Stimulated activated CD8-positive, alpha-beta memory T cell treated with anti-CD3 and anti-CD28 coated beads, Interleukin-12 subunit alpha, Interleukin-12 subunit beta, amount 100 ng/mL, for 24 hours (primary cell): ENCODE measurements at regions not wholly inside any gene's neighbourhood (a gene's known extent, or its start where the extent isn't known, plus 50 kb on each side); places are given as distances from the start of the nearest gene placed in this dataset.

ENCODE experiments used
- DNase-seq: peaks from one replicate; pipeline ENCODE4 v3.0.0-alpha.2; 2020; ENCODE audit errors: extremely low read depth

DNA sequence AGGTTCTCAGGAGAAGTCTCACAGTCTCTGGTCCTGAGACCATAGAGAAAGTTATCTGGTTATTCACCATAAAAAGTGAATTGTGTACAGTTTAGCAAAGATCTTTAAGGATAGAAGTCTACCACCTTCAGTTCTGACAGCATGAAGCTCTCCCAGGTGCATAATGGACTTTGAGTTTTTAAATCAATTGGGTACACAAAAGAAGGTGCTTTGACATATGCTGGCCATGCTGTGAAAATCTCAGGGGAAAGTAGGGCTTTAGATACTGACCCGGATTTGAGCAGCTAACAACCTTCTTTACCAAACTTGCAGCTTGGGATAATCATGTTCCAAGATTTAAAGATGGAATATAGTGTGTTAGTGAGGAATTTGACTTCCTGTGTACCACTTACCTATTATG, 264.2 kb downstream of the ZSWIM6 start:
- no peak for DNase-seq

DNA sequence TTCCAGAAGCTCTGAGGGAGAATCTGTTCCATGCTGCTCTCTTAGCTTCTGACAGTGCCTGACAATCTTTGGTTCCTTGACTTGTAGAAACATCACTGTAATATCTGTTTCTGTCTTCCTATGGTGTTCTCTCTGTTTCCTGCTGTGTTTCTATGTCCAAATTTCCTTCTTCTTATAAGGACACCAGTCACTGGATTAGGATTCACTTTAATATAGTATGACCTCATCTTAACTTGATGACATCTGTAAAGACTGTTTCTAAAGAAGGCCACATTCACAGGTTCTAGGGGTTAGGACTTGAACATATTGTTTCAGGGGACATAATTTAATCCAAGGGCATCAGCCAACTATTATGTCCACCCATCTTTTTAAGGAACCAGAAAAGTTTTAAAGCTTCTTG, 265.6 kb downstream of the ZSWIM6 start:
- no peak for DNase-seq

DNA sequence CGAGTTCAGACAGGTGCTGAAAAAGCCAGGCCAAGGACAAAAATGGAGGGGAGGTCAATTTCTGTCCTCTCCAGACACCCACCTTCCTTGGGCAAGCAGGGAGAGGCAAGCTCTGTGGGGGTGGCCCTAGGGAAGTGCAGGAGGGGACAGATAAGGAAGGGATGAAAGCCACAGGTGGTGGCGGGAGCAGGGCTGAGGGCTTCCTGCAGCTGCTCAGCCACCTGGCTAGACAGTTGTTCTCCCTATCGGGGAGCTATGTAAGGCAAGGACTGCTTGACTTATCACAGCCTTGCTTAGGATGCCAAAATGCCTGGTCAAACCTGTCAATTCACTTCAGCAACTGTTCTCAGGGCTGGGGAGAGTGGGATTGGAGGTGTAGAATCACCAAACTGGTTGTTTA, 266.1 kb downstream of the ZSWIM6 start:
- no peak for DNase-seq

DNA sequence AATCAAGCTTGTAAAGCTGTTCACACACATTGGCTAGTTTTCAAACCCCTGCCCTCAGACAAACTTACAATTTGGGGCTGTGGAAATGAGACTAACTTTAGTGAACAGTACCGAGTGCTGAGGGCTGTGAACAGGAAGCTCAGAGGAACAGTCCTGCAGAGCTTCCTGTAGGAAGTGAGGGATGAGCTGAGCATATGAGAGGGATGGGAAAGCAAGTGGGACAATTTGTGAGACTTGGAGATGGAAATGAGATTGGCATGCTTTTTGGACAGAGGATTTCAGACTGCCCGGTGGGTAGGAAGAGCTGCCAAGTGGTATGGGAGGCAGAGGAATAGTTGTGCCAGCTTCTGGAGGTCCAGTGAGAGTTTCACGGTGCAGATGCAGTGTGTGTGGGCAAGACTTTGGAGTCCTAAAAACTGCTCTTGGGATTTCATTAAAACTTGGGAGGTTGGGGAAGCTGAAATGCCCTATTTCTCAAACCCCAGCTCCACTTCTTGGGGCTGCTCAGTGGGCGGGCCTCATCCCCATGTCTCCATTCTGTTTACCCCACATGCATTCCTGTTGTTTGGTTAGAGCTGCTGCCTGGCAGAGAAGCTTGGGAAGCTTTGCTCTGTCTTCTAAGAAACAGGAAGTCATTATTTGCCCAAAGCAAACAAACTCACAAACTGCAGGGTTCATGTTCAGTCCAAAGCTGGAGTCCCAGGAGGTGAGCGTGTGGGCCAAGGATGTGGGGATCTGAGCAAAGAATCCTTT, 267.5 kb downstream of the ZSWIM6 start:
- DNase-seq: no peak

DNA sequence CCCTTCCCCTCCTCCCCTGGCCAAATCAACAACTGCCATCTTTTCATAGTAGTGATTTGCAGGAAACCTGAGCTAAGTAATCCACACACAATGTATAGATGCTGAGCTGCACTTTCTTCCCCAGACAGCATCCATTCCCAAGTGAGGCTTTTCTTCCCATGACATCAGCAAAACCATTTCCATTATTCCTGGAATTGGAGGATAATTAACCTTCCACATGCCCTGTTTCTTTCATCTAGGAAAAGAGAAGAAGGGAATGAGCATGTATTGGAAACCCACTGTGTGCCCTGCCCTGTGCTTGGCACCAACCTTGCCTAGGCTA, 268.0 kb downstream of the ZSWIM6 start:
- no peak for DNase-seq

DNA sequence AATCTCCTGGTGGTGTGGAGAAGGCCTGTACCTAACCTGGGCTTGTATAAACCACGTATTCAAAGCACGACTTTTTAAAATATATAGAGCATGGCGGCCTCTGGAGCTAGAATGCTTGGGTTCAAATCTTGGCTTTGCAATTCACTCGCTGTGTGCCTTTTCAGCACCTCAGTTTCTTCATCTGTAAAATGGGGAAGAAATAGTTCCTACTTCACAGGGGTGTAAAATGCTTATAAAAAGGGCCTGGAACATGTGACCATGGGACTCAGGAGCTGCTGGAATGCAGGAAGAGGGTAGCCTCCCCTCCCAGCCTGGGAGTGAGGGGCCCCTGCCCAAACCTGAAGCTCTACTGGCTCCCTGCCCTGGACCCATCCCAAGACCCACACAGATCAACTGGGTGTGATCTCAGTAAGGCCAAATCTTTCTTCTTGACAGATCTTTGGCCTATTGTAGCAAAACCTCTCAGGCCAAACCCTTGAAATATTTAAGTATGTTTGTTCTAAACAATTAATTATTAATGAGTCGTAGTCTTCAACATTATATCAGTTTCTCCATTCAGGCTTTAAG, 269.0 kb downstream of the ZSWIM6 start:
- DNase-seq: no peak

DNA sequence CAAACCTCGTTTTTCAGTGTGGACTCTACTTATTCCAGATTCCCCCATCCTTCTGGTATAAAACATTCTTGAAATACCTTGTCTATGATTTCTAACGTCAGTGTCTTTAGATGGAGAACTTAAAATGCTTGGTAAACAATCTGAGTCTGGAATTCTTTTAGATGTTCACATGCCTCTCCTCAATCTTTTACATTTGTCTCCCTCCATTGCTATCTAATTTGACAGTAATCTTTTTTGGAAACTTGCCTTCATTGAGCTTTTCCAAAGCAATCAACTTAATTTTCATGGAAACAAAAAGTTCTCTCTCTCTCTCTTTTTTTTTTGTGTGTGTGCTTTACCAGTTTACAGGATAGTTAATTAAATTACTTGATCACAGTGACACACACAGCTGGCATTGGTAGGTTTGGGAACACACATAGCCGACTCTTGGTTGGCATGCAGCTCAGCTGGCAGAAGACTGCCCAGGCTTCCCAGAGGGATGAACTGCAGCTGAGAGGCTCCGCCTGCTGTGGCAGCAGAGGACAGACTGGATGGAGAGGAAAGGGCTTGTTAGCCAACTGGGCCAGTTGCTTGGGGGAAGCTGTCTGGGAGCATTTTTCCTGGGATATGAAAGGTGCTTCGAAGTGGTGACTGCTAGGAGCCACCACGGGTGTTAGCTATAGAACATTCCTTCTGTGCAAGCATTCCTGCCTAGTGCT, 271.3 kb downstream of the ZSWIM6 start:
- no peak for DNase-seq

DNA sequence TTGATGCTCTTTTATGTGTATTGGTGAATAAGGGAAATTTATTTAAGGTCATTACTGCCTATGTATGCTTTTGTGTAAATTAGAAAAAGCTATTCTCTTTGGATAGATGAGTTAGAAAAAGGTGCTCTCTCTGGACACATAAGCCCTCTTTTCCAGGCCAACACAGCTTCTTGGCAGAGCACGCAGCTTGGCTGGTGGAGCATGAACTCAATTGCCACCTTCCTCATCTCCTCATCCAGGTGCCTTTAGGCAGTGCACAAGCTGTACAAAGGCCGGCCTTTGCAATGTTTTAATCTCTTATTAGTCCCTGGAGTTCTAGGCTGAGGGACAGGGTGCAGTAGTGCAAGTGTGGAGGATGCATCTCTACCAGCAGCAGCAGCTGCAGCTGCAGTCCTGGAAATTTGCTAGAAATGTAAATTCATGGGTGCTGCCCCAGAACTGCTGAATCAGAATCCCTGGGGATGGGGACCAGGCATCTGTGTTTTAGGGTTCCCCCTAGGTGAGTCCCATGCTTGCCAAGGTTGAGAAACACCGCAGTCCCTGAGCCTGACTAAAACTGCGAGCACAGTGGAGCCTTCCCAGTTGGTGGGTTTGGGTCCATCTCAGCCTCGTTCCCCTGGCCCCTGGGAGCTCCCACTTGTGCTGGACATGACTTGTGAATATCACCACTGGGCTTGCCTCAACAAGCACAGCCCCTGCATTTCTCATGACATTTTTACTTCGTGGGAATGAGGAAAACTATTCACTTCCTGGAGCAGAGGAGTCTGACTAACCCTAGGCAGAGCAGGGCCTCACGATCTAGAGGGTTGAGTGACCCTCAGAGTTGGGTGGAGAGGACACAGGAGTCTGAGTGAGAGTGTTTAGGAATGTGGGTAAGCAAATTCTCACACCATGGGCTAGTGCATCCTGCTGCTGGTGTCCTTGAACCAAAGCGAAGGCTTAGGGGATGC, 272.3 kb downstream of the ZSWIM6 start:
- DNase-seq: no peak

DNA sequence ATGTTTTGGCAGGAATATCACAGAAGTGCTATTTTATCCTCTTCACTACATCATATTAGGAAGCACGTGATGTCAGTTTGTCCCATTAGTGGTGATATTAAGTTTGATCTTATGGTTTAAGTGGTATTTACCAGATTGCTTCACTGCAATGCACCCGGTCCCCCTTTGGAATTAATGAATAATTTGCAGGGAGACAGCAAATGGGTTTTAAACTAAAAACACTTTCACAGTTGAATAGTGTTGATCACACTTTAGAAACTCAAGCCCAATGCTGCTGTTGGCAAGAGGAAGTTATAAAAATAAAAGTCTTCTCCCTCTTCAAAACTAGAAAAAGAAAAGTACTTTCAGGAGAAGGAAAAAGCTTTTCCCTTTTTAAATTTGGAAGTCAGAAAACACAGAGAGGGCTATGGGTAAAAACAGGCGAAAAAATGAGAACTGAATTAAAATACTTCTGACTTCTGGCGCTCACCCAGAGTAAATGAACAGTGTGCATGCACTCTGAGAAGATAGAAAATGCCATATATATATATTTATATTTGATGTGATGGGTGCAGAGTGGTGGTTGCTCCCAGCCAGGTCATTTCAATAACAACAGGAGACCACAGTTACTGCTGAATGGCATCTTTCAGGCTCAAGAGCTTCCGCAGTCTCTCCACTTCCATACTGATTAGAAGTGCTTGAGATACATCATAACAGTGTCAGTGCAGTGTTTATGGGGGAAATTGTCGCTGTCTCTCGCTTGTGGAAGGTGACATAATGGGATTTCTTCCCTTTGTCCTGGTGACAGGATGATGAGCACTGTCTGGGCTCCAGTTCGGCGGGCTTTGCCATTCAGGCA, 278.0 kb downstream of the ZSWIM6 start:
- DNase-seq: no peak

DNA sequence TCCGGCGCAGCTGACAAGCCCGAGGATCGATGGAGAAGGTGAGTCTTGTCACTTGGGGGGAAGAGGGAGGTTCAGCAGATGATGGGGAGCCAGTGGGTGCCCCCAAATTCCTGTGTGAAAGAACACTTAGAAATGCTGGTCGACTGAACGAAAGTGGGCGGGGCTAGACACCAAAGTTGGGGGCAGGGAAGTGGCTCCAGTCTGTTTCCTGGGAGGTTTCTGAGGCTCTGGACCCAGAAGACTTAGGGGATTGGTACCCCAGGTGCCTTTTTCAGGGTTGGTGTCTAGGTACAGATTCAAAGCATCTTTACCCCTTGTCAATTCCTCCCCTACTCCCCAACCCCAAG, 278.6 kb downstream of the ZSWIM6 start:
- DNase-seq: no peak

DNA sequence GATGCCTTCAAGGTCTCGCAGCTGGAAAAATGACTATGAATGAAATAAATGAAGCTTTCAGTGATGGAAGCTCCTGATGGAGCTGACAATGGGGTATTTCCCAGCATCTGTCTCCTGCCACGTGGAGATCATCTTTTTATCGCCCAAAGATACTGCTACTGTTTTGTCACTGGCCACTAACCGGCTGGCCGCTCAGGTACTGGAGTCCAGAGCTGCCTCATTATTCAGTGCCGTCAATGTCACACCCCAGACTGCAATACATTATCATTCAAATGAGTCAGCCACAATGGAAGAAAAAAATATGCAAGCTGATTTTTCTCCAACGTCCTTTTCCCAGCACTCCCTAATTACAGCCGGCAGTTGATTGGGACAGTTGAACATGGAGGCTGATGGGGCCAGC, 280.4 kb downstream of the ZSWIM6 start:
- DNase-seq: no peak

DNA sequence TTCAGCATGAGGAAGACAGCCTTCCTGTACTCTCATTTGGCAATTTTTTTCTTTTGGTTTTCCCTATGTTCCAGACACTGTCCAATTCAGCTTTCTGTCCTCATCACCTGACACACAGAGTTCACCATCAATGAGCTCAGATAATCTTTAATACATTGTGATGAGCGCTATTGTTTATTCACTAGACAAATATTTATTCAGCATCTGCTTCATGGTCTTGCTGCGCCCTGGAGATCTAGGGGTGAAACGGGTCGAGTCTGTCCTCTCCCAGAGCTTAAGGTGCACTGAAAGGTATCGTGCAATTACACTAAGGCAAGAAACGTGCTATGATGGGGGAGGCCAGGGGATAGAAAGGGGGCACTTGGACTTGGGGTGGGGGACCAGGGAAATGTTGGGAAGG, 281.6 kb downstream of the ZSWIM6 start:
- DNase-seq: no peak

DNA sequence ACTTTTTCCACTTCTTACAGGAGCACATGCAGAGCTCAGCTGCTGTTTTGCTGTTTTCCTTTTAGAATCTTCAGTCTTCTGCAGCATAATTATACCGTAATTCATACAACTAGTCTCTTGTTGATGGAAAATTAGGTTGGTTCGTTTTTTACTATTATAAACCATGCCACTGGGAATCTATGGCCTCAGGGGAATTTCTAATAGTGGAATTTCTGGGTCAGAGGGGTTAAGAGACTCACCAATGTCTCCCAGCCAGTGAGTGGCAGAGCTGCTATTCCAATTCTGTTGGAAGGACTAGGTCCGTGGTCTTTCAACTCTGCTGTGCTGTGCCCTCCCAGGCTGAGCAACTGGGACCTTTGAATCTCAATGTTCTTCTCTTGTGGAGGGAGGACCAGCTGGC, 282.5 kb downstream of the ZSWIM6 start:
- no peak for DNase-seq

DNA sequence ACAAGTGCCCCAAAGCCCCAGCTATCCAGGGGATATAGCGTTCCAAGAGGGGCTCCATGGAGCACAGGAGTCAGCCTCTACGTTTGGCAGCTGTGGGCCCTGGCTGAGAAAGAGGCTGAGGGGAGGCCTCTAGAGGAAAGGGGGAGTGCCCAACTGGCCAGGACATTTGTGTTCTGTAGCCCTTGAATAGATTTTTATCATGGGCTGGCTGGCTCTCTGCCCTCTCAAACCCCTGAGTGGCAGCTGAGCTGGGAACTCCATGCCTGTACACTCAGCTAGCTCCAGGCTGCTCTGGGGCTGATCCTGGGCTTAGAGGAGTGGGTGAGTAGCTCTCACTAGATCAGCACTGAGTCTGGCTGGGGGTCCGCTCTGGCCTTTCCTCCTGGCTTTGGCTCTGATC, 285.0 kb downstream of the ZSWIM6 start:
- no peak for DNase-seq

DNA sequence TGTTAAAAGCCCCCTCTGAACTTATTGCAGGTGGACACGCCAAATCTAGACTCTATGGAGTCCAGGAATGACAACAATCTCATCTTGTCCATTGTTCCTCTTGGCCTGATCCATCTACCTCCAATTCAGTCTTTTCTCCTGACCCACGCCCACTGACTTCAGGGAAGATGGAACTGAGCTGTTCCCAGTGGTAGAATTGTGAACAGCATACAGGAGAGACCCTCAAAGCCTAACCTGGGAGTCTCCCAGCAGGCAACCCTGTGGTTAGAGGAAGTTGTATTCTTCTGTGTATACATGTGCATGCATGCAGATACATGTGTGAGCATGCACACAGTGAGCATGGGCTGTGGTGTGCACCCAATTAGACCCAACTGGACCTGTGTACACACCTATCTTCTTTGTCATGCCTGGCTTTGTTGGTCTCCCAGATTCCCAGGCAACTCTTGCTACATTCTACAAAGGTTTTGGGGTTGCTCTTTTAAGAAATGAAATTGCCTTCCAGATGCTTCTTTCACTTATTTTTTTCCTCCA, 286.0 kb downstream of the ZSWIM6 start:
- DNase-seq: no peak

DNA sequence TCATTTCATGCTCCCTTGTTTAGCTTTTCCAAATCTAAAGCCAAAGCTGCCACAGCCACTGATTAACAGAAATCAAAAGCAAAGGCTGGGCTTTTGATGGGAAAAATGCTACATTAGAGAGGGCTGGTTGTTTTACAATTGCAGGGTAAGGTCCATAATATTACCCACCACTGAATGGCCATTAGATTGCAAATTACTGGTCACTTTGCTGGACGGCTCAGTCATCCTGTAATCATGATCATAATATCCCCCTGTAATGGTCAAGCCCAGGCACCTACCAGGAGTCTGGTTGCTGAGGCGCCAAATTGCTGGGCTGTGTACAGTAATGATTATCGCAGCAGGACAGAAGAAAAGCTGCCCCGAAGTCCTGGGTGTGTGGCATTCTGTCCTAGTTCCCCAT, 286.5 kb downstream of the ZSWIM6 start:
- DNase-seq: no peak

DNA sequence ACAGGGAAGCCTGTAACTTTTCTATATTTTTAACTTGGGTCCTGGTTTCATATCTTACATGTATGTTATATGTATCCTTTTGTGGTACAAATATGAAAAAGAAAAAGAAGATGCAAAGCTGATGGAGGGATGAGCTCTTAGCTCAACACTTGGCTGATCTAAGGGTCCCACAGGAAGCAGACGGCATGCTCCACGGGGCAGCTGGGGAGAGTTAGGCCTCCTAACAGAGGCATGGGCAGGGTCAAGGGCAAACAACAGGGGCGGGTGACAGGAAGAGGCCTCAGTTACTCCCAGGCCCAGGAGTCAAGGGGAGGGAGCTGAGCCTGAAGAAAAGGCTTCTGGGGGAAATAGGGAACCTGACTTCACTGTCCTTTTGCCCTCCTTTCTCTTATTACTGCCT, 287.2 kb downstream of the ZSWIM6 start:
- no peak for DNase-seq

DNA sequence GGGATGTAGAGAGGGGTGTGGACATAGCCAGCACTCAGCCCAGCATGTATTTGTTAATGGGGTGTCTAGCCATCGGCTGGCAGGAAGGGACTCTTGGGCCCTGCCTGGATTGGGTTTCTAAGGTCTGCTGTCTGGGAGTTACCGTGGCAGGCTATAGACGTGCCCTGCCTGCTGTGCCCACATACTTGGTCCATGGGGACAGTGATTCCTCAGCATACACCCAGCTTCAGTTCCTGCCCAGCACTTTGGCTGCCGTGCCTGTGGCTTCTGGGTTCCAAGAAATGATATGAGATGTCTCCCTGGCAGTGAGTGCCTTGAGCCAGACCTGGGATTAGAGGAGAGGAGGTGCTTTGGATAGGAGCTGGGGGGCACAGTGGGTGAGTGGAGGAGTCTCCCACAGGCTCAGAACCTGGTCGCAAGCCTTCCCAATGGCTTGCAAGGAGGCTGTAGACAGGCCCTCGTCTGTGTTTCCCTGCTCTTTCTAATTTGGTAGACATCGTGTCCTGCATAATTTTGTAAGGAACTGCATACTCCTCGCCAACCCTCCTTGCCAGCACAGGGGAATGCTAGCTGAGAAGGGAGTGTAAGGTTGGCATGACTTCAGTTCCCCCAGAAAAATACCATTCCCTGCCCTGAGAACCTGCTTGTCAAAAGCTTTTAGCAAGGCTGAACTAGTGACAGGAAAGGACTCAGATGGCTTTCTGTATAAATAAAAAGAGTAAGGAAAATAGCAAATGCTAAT, 287.9 kb downstream of the ZSWIM6 start:
- no peak for DNase-seq

DNA sequence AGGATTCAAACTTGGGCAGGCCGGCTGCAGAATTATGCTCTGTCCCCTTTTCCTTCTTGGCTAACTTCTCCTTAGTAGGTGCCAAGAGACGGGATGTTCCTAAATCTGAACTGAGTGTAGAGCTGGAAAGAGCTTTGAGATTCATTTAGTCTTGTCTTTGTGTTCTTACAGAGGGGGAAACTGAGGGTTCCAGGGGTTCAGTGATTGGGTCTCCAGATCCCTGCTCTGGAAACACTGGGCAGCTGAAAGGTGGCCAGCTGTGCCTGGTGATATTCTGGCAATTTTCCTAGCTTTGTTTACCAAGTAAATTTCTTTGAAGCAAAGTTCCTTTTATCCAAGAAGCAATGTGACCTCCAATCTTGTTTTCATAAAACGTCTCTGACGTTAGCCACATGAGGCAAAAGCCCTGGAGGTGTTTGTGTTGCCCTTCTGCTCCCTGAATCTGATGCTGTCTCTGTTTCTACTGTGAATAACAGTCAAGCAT, 288.7 kb downstream of the ZSWIM6 start:
- no peak for DNase-seq

DNA sequence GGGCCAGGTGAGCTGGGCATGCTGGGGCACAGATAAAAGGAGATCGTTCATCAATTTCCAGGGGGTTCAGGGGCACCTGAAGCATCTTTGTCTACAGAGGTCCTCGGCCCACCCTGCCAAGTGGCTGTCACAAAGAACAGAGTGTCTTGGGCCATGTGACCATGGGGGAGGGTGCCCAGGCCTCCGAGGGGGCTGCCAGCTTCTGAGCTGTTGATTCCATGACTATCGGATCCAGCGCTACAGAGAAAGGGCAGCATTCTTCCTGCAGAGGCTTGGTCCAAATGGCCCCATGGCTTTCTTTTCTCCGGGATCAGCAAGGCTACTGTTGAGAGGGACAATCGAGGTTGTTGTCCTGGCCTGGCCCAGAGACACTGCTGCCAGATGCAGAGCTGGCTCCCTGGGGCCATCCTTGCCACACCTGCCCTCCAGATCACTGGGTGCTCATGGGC, 289.2 kb downstream of the ZSWIM6 start:
- no peak for DNase-seq
